ENCODE measurements at regions not wholly inside any gene's neighbourhood (a gene's known extent, or its start where the extent isn't known, plus 50 kb on each side); places are given as distances from the start of the nearest gene placed in this dataset.

GRCh38 chr10:105956550-105956949 is 1208.0 kb downstream of the SORCS1 start:
- intact Hi-C loops (cut with DNase I), result no loop called here
- ATAC-seq (no peak), DNase-seq (no peak)
- Histone ChIP-seq H3K9me3 (no peaks in the 10 kb centered on the region), H3K27ac (no peak overlapping the region), H3K4me1 (peaks cover 4% of the 10 kb centered on the region), H3K36me3 (no peaks in the 10 kb centered on the region), H3K27me3 (no peaks in the 10 kb centered on the region), H3K4me3 (no peak overlapping the region)
- no peak for TF ChIP-seq CTCF (IDR thresholded peaks at IDR 0.05)

DNA sequence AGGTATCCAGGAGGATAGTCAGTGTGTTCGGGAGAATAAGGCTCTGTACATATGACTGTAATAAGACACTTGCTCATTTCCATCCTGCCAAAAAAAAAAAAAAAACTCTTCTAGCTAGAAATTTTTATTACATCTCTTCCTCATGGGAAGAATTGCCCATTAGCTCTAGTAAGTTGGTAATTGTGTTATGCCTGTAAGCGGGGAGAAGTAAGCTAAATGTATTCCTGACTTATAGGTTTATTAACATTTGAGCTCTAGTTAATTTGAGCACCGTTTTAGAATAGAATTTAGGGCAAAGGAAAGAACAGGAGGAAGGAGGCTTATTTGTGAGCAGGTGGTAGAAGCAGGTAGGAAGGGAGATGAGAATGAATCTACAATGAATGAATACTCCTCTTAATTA is 1210.6 kb downstream of the SORCS1 start:
- Histone ChIP-seq H3K4me3 (no peak overlapping the region), H3K4me1 (peaks cover 4% of the 10 kb centered on the region), H3K27ac (no peak overlapping the region), H3K36me3 (no peaks in the 10 kb centered on the region), H3K27me3 (no peaks in the 10 kb centered on the region), H3K9me3 (no peaks in the 10 kb centered on the region)
- TF ChIP-seq CTCF (IDR thresholded peaks at IDR 0.05), result no peak
- no peak for DNase-seq
- intact Hi-C loops (cut with DNase I), result no loop called here
- ATAC-seq, result no peak

- Histone ChIP-seq H3K27me3 (no peaks in the 10 kb centered on the region), H3K4me3 (no peak overlapping the region), H3K4me1 (peaks cover 4% of the 10 kb centered on the region), H3K9me3 (no peaks in the 10 kb centered on the region), H3K27ac (no peak overlapping the region), H3K36me3 (no peaks in the 10 kb centered on the region)
- no peak for DNase-seq
- intact Hi-C loops (cut with DNase I), result no loop called here
- TF ChIP-seq CTCF (IDR thresholded peaks at IDR 0.05), result no peak
- peak; percentile 27 for ATAC-seq
These were observed 1211.5 kb downstream of the SORCS1 start for GRCh38 chr10:105953056-105953455.

DNA sequence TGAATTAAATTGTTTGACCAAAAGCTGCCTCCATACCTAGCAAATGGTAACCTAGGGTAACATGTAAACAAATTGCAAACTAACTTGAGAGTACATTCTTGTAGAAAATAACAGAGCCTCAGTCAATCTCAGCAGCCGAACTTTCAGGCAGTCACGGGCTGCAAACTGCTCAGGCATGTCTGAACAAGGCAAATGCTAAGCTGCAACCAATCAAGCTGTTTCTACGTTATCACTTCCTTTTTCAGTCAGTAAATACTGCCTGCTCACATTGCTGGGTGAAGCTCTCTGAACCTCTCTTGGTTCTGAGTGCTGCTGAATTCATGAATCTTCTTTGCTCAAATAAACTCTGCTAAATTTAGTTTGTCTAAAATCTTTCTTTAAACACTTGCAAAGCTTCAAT is 1212.4 kb downstream of the SORCS1 start:
- Histone ChIP-seq H3K27me3 (no peaks in the 10 kb centered on the region), H3K4me3 (no peak overlapping the region), H3K9me3 (no peaks in the 10 kb centered on the region), H3K4me1 (peaks cover 4% of the 10 kb centered on the region), H3K36me3 (no peaks in the 10 kb centered on the region), H3K27ac (peak overlapping the region; percentile 26)
- no peak for DNase-seq
- no peak for TF ChIP-seq CTCF (IDR thresholded peaks at IDR 0.05)
- peak; percentile 85 for ATAC-seq
- intact Hi-C loops (cut with DNase I), result no loop called here

- Histone ChIP-seq H3K36me3 (no peaks in the 10 kb centered on the region), H3K9me3 (no peaks in the 10 kb centered on the region), H3K27me3 (no peaks in the 10 kb centered on the region), H3K27ac (no peak overlapping the region), H3K4me1 (peaks cover 4% of the 10 kb centered on the region), H3K4me3 (no peak overlapping the region)
- intact Hi-C loops (cut with DNase I), result no loop called here
- peak; percentile 79 for ATAC-seq
- DNase-seq, result no peak
- peak; percentile 76 for TF ChIP-seq CTCF (IDR thresholded peaks at IDR 0.05)
These were observed 1214.1 kb downstream of the SORCS1 start for GRCh38 chr10:105950410-105950809.

DNA sequence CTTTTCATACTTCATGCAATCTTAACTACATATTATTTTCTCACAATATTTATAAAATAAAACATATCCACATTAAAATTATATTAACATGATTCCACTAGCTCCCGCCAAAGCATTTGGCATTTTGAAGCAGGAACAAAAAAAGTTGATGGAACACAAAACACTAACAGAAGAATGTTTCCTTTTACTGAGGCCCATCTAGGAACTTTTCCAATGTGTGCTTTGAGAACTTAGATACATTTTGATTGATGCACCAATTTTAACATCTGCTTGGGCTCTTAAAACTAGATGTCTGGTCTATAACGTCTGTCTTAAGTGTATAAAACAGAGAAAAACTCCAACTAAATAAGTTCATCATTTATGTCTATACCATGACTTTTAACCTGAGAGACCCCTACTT is 1214.8 kb downstream of the SORCS1 start:
- peaks cover 4% of the 10 kb centered on the region for H3K4me1 ChIP-seq
- no peak for ATAC-seq
- H3K4me3 ChIP-seq, result no peak overlapping the region
- H3K27me3 ChIP-seq, result no peaks in the 10 kb centered on the region
- intact Hi-C loops (cut with DNase I), result no loop called here
- H3K36me3 ChIP-seq, result no peaks in the 10 kb centered on the region
- no peak for DNase-seq
- H3K9me3 ChIP-seq, result no peaks in the 10 kb centered on the region
- TF ChIP-seq CTCF (IDR thresholded peaks at IDR 0.05), result no peak
- no peak overlapping the region for H3K27ac ChIP-seq
